Cardiac muscle cell (in vitro differentiated cells and primary cell): ENCODE measurements at regions not wholly inside any gene's neighbourhood (a gene's known extent, or its start where the extent isn't known, plus 50 kb on each side); places are given as distances from the start of the nearest gene placed in this dataset.

Experiments
- DNase-seq, 2 donors: peaks; one replicate each; pipeline versions ENCODE4 v3.0.0 to v3.0.0-alpha.2; 2010 to 2017; ENCODE audit warnings: low read depth in 1 of 2, low spot score in 1 of 2
- H3K27ac ChIP-seq: fragments of 200-600 bp; sonication (generic); 2 replicates; pipeline ENCODE4 v1.5.1; 2016
- H3K27me3 ChIP-seq: fragments of 200-600 bp; sonication (generic); 2 replicates; pipeline ENCODE4 v1.6.0; 2016; ENCODE audit warnings: control low read depth
- H3K36me3 ChIP-seq: fragments of 200-600 bp; sonication (generic); 2 replicates; pipeline ENCODE4 v1.5.1; 2016; ENCODE audit warnings: control low read depth
- H3K4me1 ChIP-seq: fragments of 200-600 bp; sonication (generic); 2 replicates; pipeline ENCODE4 v1.8.1; 2017; ENCODE audit warnings: low read depth, mild to moderate bottlenecking, mixed run types
- H3K4me3 ChIP-seq: fragments of 200-600 bp; sonication (generic); 2 replicates; pipeline ENCODE4 v1.5.1; 2016; ENCODE audit warnings: mild to moderate bottlenecking
- H3K9me3 ChIP-seq: fragments of 200-600 bp; sonication (generic); 2 replicates; pipeline ENCODE4 v1.5.1; 2017; ENCODE audit warnings: low read depth, mild to moderate bottlenecking, control low read depth
- CTCF ChIP-seq: IDR thresholded peaks from 2 replicates; pipeline ENCODE4 v1.5.1; 2012; ENCODE audit warnings: low read depth, mild to moderate bottlenecking, low read length

GRCh38 chr15:69585937-69586336 is 133.3 kb downstream of the RPLP1 start:
- Histone ChIP-seq H3K4me3 (no peak overlapping the region), H3K27ac (no peak overlapping the region), H3K9me3 (no peaks in the 10 kb centered on the region), H3K4me1 (no peaks in the 10 kb centered on the region), H3K27me3 (no peaks in the 10 kb centered on the region), H3K36me3 (no peaks in the 10 kb centered on the region)
- no peak for TF ChIP-seq CTCF
- DNase-seq: peak in 1 of 2 donors; percentile 41

- Histone ChIP-seq H3K27ac (no peak overlapping the region), H3K4me3 (no peak overlapping the region), H3K27me3 (no peaks in the 10 kb centered on the region), H3K4me1 (no peaks in the 10 kb centered on the region), H3K9me3 (no peaks in the 10 kb centered on the region), H3K36me3 (no peaks in the 10 kb centered on the region)
- DNase-seq: no peak
- TF ChIP-seq CTCF: no peak
Measured at GRCh38 chr15:69586721-69587120, 134.1 kb downstream of the RPLP1 start.

- peak in 1 of 2 donors; percentile 38 for DNase-seq
- H3K9me3 ChIP-seq: no peaks in the 10 kb centered on the region
- no peak overlapping the region for H3K27ac ChIP-seq
- no peaks in the 10 kb centered on the region for H3K27me3 ChIP-seq
- TF ChIP-seq CTCF: no peak
- no peaks in the 10 kb centered on the region for H3K4me1 ChIP-seq
- no peak overlapping the region for H3K4me3 ChIP-seq
- H3K36me3 ChIP-seq: no peaks in the 10 kb centered on the region
Measured at GRCh38 chr15:69587723-69588426, 135.3 kb downstream of the RPLP1 start.

- Histone ChIP-seq H3K4me3 (no peak overlapping the region), H3K27me3 (no peaks in the 10 kb centered on the region), H3K4me1 (peaks cover 14% of the 10 kb centered on the region), H3K36me3 (no peaks in the 10 kb centered on the region), H3K27ac (no peak overlapping the region), H3K9me3 (no peaks in the 10 kb centered on the region)
- DNase-seq: no peak
- no peak for TF ChIP-seq CTCF
Measured at GRCh38 chr15:69590201-69590710, 137.6 kb downstream of the RPLP1 start.

GRCh38 chr15:69590932-69591524 is 138.4 kb downstream of the RPLP1 start:
- TF ChIP-seq CTCF: no peak
- DNase-seq: no peak
- H3K27me3 ChIP-seq: no peaks in the 10 kb centered on the region
- no peak overlapping the region for H3K4me3 ChIP-seq
- no peaks in the 10 kb centered on the region for H3K9me3 ChIP-seq
- H3K4me1 ChIP-seq: peaks cover 21% of the 10 kb centered on the region
- no peaks in the 10 kb centered on the region for H3K36me3 ChIP-seq
- H3K27ac ChIP-seq: no peak overlapping the region
